ENCODE measurements at regions not wholly inside any gene's neighbourhood (a gene's known extent, or its start where the extent isn't known, plus 50 kb on each side); places are given as distances from the start of the nearest gene placed in this dataset.

- TF ChIP-seq, protein P1, sequence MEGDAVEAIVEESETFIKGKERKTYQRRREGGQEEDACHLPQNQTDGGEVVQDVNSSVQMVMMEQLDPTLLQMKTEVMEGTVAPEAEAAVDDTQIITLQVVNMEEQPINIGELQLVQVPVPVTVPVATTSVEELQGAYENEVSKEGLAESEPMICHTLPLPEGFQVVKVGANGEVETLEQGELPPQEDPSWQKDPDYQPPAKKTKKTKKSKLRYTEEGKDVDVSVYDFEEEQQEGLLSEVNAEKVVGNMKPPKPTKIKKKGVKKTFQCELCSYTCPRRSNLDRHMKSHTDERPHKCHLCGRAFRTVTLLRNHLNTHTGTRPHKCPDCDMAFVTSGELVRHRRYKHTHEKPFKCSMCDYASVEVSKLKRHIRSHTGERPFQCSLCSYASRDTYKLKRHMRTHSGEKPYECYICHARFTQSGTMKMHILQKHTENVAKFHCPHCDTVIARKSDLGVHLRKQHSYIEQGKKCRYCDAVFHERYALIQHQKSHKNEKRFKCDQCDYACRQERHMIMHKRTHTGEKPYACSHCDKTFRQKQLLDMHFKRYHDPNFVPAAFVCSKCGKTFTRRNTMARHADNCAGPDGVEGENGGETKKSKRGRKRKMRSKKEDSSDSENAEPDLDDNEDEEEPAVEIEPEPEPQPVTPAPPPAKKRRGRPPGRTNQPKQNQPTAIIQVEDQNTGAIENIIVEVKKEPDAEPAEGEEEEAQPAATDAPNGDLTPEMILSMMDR (IDR thresholded peaks at IDR 0.05): no peak
- no peak for TF ChIP-seq ZFX (IDR thresholded peaks at IDR 0.05; ENCODE audit: borderline replicate concordance)
These were observed 80.1 kb upstream of the TYRP1 start for GRCh38 chr9:12613071-12613470.

Data from 22Rv1 (cell line).